ENCODE measurements at regions not wholly inside any gene's neighbourhood (a gene's known extent, or its start where the extent isn't known, plus 50 kb on each side); places are given as distances from the start of the nearest gene placed in this dataset.

GRCh38 chr13:103255587-103256301 lies 189.5 kb upstream of the SLC10A2 start:
- no peak for DNase-seq

- no peak for DNase-seq
These were observed 183.9 kb upstream of the SLC10A2 start for GRCh38 chr13:103250071-103250470.

- DNase-seq, result no peak
These were observed 180.5 kb upstream of the SLC10A2 start for GRCh38 chr13:103246581-103247200.

GRCh38 chr13:103243495-103243894 lies 177.3 kb upstream of the SLC10A2 start:
- no peak for DNase-seq

GRCh38 chr13:103238441-103238840 lies 172.2 kb upstream of the SLC10A2 start:
- DNase-seq, result no peak

GRCh38 chr13:103236213-103236612 lies 170.0 kb upstream of the SLC10A2 start:
- no peak for DNase-seq

GRCh38 chr13:103229674-103230073 lies 163.5 kb upstream of the SLC10A2 start:
- DNase-seq, result no peak

- no peak for DNase-seq
These were observed 158.6 kb upstream of the SLC10A2 start for GRCh38 chr13:103224804-103225203.

- no peak for DNase-seq
These were observed 156.5 kb upstream of the SLC10A2 start for GRCh38 chr13:103222683-103223082.

- no peak for DNase-seq
These were observed 152.0 kb upstream of the SLC10A2 start for GRCh38 chr13:103218253-103218652.

- DNase-seq, result no peak
These were observed 146.9 kb upstream of the SLC10A2 start for GRCh38 chr13:103213152-103213551.

GRCh38 chr13:103210348-103210747 lies 144.1 kb upstream of the SLC10A2 start:
- no peak for DNase-seq

GRCh38 chr13:103203735-103204330 lies 137.6 kb upstream of the SLC10A2 start:
- no peak for DNase-seq

- DNase-seq, result no peak
These were observed 134.1 kb upstream of the SLC10A2 start for GRCh38 chr13:103200118-103200885.

GRCh38 chr13:103199380-103200088 lies 133.3 kb upstream of the SLC10A2 start:
- no peak for DNase-seq

GRCh38 chr13:103196356-103196755 lies 130.1 kb upstream of the SLC10A2 start:
- DNase-seq, result no peak

- DNase-seq, result no peak
These were observed 129.5 kb upstream of the SLC10A2 start for GRCh38 chr13:103195762-103196161.

GRCh38 chr13:103194871-103195270 lies 128.7 kb upstream of the SLC10A2 start:
- no peak for DNase-seq

GRCh38 chr13:103192511-103193135 lies 126.4 kb upstream of the SLC10A2 start:
- DNase-seq, result no peak

- no peak for DNase-seq
These were observed 124.6 kb upstream of the SLC10A2 start for GRCh38 chr13:103190841-103191240.

- DNase-seq, result no peak
These were observed 122.6 kb upstream of the SLC10A2 start for GRCh38 chr13:103188713-103189326.

GRCh38 chr13:103187721-103188156 lies 121.5 kb upstream of the SLC10A2 start:
- DNase-seq, result no peak
